Amniotic epithelial cell (primary cell): ENCODE measurements at regions not wholly inside any gene's neighbourhood (a gene's known extent, or its start where the extent isn't known, plus 50 kb on each side); places are given as distances from the start of the nearest gene placed in this dataset.
A peak's percentile ranks its signal among the peaks of the same experiment; 100 is the strongest.
"Not testable (repeated sequence)": the region's sequence is repeated elsewhere in the genome, so short reads cannot be mapped to it uniquely, and the experiment has no call there.

Source experiments
- DNase-seq: peaks from one replicate; pipeline ENCODE4 v3.0.0-alpha.2; 2010; ENCODE audit warnings: low read depth

GRCh38 chr2:111579500-111580134 is 304.4 kb downstream of the ANAPC1 start:
- DNase-seq: not testable (repeated sequence)

- DNase-seq: not testable (repeated sequence)
Observed at GRCh38 chr2:111580616-111581015, 303.4 kb downstream of the ANAPC1 start.

DNA sequence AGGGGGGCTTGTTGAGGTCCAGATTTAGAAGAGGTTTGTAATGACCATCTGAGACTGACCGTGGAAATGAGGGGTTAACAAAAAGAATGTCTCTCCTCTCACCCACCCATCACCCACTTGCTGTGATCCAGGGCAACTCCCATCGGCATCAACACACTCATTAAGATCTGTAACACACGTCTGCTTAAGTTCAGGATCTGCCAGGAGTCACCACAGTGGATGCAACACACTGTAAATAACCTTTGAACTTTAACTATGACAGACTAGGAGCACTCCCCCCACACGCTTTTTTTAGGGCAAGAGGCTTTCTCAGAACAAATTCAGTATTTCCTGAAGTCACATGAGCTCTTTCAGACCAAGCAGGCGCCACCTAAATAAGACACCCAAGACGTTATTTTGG is 301.9 kb downstream of the ANAPC1 start:
- not testable (repeated sequence) for DNase-seq

DNA sequence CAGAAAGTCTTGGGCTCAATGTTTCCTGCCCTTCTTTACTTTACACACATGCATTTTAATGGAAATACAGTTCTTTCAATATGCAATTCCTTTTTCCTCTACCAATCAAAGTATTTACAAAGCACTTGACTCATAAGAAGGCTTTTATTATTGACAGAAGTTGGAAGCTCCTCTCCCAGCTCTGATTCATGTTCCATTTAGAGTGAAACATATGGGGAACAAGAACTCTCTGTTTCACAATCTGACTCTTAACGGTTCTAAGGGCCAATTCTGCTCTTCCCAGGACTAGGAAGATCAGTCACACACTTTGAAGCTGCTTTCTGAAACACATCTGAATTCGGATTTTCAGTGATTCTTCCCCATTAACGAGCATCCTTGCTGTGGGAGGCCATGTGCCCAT is 300.5 kb downstream of the ANAPC1 start:
- not testable (repeated sequence) for DNase-seq

DNA sequence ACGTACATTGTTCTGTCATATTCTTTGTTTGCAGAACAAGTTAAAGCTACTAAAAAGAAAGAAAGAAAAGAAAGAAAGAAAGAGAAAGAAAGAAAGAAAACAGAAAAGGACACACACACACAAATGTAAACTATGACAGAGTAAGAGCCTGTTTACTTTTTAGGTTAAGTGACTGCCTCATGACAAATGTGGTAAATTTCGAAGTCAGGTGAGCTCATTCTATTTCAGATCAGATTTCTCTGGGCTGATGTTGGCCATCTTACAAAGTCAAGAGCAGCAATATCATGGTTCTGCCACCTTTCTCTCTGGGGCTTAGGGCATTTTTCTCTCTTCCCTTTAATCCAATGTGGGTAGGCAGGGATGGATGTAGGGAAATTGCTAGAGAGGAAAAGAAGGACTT is 299.5 kb downstream of the ANAPC1 start:
- DNase-seq: not testable (repeated sequence)

DNA sequence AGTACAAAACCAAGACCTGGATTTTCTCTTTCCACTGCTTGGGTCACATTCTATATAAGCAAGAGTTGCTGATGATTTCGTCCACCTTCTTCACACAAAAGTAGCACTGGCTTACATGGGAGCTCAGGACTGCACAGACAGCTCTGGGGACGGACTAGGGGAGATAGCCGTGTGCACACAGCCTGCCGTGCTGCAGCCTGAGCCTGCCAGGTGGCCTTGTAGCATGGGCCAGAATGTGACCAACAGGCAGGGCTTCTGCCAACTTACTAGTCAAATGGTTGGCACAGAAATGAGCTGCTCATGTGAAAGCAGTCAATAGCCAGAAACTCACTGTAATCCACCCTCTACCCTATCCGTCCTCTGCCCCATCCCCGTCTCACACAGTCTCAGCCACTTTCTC is 299.0 kb downstream of the ANAPC1 start:
- DNase-seq: not testable (repeated sequence)

DNA sequence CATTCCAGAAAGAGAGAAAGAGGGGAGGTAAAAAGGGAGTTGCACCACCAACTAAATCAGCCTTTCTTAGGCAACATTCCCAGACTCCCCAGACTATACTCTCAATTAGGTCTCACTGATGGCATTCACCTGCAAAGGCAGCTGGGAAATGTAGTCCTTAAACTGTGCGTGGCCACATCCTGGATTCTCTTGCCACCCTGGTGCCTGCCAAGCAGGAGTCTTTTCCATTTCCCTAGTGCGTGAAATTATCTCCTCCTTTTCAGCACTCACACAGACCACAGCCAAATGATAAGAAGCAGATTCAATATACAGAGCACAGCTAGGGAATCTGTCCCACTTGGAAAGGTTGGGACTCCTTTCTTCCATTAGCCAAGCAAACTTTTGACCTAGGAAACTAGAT is 298.0 kb downstream of the ANAPC1 start:
- DNase-seq: not testable (repeated sequence)

DNA sequence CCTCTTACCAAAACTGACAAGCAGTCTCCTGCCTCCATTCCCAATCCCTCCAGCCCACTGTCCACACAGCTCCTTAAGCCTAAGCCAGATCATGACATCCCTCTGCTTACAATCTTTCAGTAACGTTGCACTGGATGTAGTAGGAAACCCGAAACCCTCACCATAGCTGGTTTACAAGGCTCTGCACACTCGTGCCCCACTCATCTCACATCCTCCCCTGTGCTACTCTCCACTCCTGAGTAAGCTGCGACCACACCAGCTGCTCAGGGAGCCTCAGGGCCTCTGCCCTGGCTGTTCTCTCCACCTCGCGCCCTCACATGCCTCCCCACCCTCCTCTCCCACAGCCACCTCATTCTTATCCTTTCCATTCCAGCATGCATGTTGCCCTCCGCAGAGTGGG is 288.9 kb downstream of the ANAPC1 start:
- DNase-seq: not testable (repeated sequence)

DNA sequence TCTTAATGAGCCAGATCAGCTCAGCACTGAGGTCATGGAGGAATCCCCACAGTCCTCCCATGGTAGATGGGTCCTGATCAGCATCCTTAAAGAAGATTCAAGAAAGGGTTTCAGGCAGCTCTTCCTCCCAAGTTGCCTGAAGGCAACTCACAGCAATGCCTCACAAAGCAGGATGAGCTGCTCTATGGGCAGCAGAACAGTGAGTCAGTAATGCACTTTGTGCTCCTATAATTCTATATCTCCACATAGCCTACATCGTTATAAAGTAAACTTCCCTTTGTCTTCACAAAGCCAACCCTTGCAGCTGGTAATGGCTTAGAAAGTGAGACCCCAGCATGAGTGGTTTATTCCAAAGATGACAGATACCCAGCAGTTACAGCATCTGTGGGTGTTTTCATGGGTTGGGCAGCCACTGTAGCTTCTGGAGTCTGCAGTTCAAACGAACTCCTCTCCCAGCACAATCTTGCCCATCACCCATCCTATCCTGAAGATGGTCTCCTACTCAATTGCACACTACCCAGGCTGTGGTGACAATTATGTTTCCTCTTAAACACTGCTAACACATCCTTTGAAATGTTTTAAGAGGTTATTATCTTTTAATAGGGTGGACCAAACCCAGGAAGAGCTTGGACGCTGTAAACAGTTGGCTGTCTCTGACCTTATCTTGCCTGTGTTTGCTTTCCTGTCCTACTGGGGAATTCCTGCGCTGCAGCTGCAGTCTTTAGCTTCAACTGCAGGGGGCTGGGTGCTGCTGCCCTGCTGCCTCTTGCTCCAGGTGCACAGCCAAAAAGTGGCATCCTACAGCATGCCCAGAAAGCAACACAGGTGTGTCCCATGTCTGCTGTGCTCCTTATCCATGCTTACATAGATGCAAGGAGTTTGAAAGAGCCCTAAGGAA is 286.9 kb downstream of the ANAPC1 start:
- not testable (repeated sequence) for DNase-seq

DNA sequence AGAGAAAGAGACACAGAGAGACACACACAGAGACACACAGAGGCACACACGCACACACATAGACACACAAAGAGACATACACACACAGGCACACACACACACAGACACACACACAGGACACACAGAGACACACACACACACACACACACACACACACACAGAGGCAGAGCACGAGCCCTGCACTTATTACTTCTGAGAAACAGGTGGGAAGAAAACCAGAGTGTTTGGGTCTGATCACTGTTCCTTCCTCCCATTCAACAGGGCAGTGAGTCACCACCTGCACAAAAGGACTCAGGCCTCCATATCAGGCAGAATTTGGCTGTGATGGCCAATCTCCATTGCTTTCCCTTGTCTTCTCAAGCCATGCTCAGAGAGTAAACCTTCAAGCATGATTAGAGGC is 285.0 kb downstream of the ANAPC1 start:
- DNase-seq: not testable (repeated sequence)

DNA sequence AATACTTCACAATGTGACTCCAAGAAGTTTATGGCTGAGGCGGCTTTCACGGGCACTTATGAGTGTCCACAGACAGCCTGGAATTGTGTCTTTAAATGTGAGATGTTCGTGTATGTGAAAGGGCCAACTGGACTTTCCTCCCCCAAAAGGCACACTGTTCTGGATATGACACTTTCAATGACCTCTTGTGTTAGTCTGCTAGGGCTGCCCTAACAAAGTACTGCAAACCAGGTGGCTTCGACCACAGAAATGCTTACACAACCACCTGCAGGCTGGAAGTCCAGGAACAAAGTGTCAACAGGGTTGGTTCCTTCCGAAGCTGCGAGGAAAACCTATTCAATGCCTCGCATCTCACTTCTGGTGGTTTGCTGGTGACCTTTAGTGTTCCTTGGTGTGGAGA is 281.7 kb downstream of the ANAPC1 start:
- DNase-seq: not testable (repeated sequence)

- DNase-seq: not testable (repeated sequence)
Observed at GRCh38 chr2:111605798-111606197, 278.2 kb downstream of the ANAPC1 start.

- DNase-seq: not testable (repeated sequence)
Observed at GRCh38 chr2:111606632-111607031, 277.4 kb downstream of the ANAPC1 start.

- DNase-seq: not testable (repeated sequence)
Observed at GRCh38 chr2:111609146-111609844, 274.7 kb downstream of the ANAPC1 start.

- DNase-seq: not testable (repeated sequence)
Observed at GRCh38 chr2:111610035-111610434, 274.0 kb downstream of the ANAPC1 start.

DNA sequence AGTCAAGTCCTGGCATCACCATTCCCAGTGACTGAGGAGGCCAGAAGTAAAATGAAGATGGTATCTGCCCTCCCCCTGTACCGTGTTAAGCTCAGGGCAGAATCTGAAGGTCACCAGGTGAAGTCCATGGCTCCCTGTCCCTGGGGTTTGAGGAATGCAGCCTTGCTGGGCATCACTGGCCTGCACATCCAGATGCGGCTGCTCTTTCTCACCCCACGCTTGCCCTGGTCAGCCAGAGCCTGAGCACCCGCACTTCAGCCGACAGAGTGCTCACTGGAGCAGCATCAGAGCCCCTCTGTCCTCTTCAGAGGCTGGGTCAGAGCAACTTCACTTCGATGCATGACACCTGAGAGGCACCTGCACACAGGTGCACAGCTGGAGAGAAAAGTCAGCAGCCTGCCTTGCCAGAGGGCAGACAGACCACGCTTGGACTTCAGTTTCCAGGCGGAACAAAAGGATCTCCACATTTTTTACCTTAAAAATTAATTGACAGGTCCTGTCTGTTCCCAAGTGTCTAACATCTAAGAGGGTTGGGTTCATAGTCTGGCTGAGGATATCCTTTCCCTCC is 267.3 kb downstream of the ANAPC1 start:
- DNase-seq: no peak

GRCh38 chr2:111617299-111618225 is 266.4 kb downstream of the ANAPC1 start:
- DNase-seq: peak; percentile 32

DNA sequence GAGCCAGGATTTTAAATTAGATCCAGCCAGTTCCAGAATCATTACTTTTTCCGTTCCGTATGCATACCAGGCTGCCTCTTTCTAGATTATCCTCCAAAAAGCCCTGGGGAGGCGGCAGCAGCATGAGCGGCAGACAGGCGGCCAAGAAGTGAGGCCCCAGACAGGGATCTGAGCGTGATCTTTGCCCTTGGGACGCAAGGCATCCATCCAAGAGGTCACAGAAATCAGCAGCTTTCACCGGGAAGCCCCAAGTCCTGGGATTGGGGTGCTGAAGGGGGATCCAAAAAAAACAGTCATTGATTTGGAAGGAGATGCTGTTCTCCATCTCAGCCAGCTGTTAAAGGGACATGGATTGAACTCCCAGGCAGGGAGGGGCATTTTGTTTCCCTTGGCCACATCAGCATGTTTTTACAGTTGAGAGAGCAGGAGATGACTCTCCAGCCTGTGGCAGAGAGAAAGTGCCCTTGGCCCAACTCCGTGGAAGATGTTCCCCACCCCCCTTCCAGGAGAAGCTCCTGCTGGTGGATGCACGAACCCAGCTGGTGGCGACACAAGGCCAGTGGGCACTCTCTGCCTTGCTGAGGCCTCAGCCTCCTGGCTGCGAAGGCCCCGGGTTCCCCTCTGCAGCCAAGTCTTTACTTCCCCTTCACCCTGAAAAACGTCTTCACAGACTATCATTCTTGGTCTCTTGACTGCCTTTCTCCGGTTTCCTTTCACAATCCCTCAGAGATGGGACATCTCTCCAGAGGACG is 265.6 kb downstream of the ANAPC1 start:
- no peak for DNase-seq

GRCh38 chr2:111618978-111619902 is 264.8 kb downstream of the ANAPC1 start:
- DNase-seq: peak; percentile 36
